GM13977 (cell line): ENCODE measurements at regions not wholly inside any gene's neighbourhood (a gene's known extent, or its start where the extent isn't known, plus 50 kb on each side); places are given as distances from the start of the nearest gene placed in this dataset.
"Not testable (repeated sequence)": the region's sequence is repeated elsewhere in the genome, so short reads cannot be mapped to it uniquely, and the experiment has no call there.

ENCODE experiments used
- DNase-seq: peaks from one replicate; pipeline ENCODE4 v3.0.0; 2012; ENCODE audit warnings: low spot score
- in situ Hi-C: fragments of 300-500 bp; cut with MboI; formaldehyde crosslinking; loops from one replicate; pipeline ENCODE4 v1.12.0; 2022; ENCODE audit warnings: low sequenced_read_pairs, low pct_unique_long_range_greater_than_20kb, mixed read lengths, inconsistent platforms; ENCODE audit not compliant: unreplicated experiment
- TF ChIP-seq, protein P1 (sequence below): IDR thresholded peaks from 2 replicates; pipeline ENCODE4 v1.5.1; 2012; ENCODE audit warnings: mild to moderate bottlenecking, control low read depth; ENCODE audit not compliant: insufficient read depth; ENCODE audit errors: extremely low read depth, missing control alignments

DNA sequence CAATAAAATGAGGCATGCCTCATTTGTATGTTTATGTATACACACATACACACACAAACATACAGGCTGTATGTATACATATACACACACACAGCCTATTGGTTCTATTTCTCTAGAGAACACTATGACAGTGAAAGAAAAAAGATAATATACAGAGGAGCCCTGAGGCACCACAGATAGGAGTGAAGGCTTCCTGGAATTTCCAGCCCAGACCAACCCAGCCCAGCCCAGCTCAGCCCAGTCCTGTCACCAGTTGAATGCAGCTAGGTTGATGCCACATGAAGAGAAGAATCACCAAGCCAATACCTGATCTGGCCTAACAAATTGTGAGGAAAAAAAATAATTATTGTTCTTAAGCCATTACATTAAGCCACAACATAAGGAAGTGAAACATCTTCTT, 126.9 kb upstream of the PDE4D start:
- DNase-seq, result no peak
- in situ Hi-C loops, result no loop called here
- TF ChIP-seq, protein P1, sequence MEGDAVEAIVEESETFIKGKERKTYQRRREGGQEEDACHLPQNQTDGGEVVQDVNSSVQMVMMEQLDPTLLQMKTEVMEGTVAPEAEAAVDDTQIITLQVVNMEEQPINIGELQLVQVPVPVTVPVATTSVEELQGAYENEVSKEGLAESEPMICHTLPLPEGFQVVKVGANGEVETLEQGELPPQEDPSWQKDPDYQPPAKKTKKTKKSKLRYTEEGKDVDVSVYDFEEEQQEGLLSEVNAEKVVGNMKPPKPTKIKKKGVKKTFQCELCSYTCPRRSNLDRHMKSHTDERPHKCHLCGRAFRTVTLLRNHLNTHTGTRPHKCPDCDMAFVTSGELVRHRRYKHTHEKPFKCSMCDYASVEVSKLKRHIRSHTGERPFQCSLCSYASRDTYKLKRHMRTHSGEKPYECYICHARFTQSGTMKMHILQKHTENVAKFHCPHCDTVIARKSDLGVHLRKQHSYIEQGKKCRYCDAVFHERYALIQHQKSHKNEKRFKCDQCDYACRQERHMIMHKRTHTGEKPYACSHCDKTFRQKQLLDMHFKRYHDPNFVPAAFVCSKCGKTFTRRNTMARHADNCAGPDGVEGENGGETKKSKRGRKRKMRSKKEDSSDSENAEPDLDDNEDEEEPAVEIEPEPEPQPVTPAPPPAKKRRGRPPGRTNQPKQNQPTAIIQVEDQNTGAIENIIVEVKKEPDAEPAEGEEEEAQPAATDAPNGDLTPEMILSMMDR, result no peak

DNA sequence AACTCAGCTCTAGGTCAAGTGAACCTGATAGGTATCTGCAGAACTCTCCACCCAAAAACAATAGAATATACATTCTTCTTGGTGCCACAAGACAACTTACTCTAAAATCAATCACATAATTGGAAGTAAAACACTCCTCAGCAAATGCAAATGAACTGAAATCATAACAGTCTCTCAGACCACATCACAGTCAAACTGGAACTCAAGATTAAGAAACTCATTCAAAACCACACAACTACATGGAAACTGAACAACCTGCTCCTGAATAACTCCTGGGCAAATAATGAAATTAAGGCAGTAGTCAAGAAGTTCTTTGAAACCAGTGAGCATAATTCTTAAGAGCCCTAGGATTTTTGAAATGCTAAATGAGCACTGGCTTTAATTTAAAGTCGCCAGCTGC, 125.4 kb upstream of the PDE4D start:
- in situ Hi-C loops, DNase-seq: not testable (repeated sequence)

DNA sequence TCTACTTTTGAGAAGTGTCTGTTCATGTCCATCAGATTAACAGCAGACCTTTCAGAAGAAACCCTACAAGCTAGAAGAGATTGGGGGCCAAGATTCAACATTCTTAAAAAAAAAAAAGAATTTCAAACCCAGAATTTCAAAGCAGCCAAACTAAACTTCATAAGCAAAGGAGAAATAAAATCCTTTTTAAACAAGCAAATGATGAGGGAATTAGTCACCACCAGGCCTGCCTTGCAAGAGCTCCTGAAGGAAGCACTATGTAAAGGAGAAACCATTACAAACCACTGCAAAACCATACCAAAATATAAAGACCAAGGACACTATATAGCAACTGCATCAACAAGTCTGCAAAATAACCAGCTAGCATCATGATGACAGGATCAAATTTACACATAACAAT, 124.6 kb upstream of the PDE4D start:
- TF ChIP-seq, protein P1, result no peak
- in situ Hi-C loops, result no loop called here
- DNase-seq, result no peak

DNA sequence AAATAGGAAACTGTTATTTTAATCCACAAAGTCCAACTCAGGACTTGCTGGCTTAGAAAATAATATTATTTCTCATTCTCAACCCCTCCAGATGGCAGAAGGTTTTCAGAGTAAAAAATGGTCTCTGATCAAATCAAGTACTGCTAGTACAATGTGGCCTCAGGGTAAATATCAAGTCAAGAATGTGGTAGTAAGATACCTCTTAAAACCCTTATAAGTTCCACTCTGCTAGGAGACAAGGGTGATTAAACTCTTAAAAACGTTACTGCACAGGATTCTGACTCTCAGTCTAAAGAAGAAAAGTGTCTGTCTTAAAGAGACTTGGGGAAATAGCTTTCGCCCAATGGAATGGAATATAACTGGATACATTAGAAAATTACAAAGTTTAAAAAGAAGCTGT, 120.8 kb upstream of the PDE4D start:
- DNase-seq, result no peak
- TF ChIP-seq, protein P1, result no peak
- in situ Hi-C loops, result no loop called here

DNA sequence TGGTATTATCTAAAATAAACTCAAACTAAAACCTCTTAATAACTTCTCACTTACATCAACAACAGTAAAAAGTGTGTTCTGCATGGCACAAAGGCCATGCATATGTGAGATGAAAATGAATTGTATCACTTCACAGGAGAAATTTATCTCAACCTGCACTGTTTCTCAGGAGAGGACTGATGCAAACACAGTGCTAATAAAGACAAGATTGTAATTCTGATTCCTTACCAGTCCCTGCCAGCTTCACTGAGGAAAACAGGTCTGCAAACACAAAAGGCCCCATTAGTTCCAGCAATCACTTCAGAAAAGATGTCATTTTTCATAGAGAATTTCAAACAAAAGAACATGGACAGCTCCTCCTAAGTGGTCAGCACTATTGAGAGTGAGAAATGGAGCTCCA, 117.3 kb upstream of the PDE4D start:
- in situ Hi-C loops, result no loop called here
- no peak for DNase-seq
- TF ChIP-seq, protein P1, result no peak

DNA sequence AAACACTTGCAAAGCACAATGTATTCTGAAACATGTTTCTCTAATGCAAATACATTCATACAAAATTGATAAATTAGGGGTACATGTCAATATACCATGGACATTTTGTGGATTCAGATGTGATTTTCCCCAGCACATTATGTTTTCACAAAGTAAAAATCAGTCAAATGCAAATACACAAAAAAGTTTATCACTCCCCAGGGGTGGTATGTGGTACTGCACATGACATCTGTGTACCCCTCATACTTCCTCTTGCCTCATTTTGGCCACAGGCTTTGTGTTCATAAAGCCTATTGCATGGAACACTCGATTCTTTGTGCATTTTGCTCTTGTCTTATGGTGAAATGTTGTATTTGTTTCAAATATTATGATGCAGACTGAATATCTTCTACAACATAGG, 116.8 kb upstream of the PDE4D start:
- no peak for DNase-seq
- TF ChIP-seq, protein P1, result no peak
- in situ Hi-C loops, result no loop called here

DNA sequence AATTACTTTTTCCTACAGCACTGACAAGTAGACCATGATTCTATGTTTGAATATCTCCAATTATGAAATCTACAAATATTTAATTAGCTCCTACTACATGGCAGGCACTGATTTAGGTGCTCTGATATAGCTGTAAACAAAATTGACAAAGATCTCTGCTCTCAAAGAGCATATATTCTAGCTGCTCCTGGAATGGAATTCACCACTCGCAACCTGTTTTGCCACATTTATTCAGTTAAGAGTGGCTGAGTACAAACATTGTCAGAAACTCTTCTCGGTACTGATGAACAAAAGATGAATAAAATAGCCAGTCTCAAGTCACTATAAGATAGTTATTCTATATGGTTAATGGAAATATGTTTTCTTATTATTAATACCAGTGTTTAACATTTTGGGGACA, 114.2 kb upstream of the PDE4D start:
- in situ Hi-C loops, result no loop called here
- no peak for DNase-seq
- TF ChIP-seq, protein P1, result no peak
